K562 (cell line): ENCODE measurements at regions not wholly inside any gene's neighbourhood (a gene's known extent, or its start where the extent isn't known, plus 50 kb on each side); places are given as distances from the start of the nearest gene placed in this dataset.

ENCODE experiments used
- ATAC-seq: fragments of 200-7000 bp; cut with Tn5 transposase; 3 replicates; pipeline ENCODE4 v1.9.1; 2020; ENCODE audit warnings: moderate library complexity
- BruUV-seq: library from RNA; stranded (reverse); fragments of 400-500 nt; replicated peaks from 2 replicates; lab custom pipeline; 2021; lab: Mats Ljungman, UMichigan
- CTCF ChIA-PET: fragments of 300-600 bp; formaldehyde crosslinking; extraction: SDS; loops from one replicate; lab custom pipeline; 2021; ENCODE audit warnings: low intra/inter-chr PET ratio; lab: Yijun Ruan, JAX
- POLR2A ChIA-PET: fragments of 300-600, 350-650 bp; sonication (Branson Sonifier 250); formaldehyde crosslinking; extraction: SDS; loops from one replicate; lab custom pipeline; 2021; ENCODE audit warnings: antibody characterized with exemption, inconsistent platforms; lab: Yijun Ruan, JAX
- DNase-seq, 4 experiments: peaks; one replicate each; pipeline versions ENCODE4 v3.0.0 to v3.0.0-alpha.2; 2011 to 2018; ENCODE audit warnings: low spot score in 3 of 4, mixed read lengths in 3 of 4; ENCODE audit errors: extremely low read depth in 1 of 4
- FAIRE-seq: peaks from 2 replicates; lab custom pipeline; 2011; peaks lifted over from hg19 to GRCh38; lab: Jason Lieb, UNC
- H2AFZ ChIP-seq: 2 replicates; pipeline ENCODE4 v1.6.0; 2011; ENCODE audit warnings: low read depth, low read length, control low read depth, inconsistent platforms
- H3K27ac ChIP-seq: fragments of 200-600 bp; 3 replicates; pipeline ENCODE4 v1.8.0; 2011; ENCODE audit warnings: low read depth, mild to moderate bottlenecking, control low read depth, inconsistent platforms, low read length, moderate library complexity, mixed read lengths; ENCODE audit errors: extremely low read depth
- H3K27me3 ChIP-seq, 2 experiments: fragments of 300-600 bp in 1 of 2; 2 replicates in 1 of 2; 3 replicates in 1 of 2; pipeline versions ENCODE4 v1.6.0 to v1.8.0; 2011; ENCODE audit warnings: inconsistent platforms in 2 of 2, low read length in 2 of 2, mild to moderate bottlenecking in 1 of 2, mixed read lengths in 1 of 2, moderate library complexity in 1 of 2; ENCODE audit not compliant: control insufficient read depth in 2 of 2, insufficient read depth in 2 of 2
- H3K36me3 ChIP-seq: fragments of 300-600 bp; 3 replicates; pipeline ENCODE4 v1.8.0; 2011; ENCODE audit warnings: mild to moderate bottlenecking, low read length, inconsistent platforms; ENCODE audit not compliant: control insufficient read depth, insufficient read depth
- H3K4me1 ChIP-seq, 2 experiments: fragments of 200-600 bp in 1 of 2; replicated peaks in 1 of 2; 2 replicates in 1 of 2; 3 replicates in 1 of 2; pipeline versions ENCODE4 v1.5.1 to v1.8.0; 2011; ENCODE audit warnings: inconsistent platforms in 2 of 2, low read length in 2 of 2, mild to moderate bottlenecking in 1 of 2, mixed read lengths in 1 of 2, moderate library complexity in 1 of 2; ENCODE audit not compliant: control insufficient read depth in 2 of 2, insufficient read depth in 2 of 2
- H3K4me2 ChIP-seq: 2 replicates; pipeline ENCODE4 v1.6.1; 2011; ENCODE audit warnings: low read length, control low read depth, inconsistent platforms, mixed read lengths; ENCODE audit not compliant: insufficient read depth
- H3K4me3 ChIP-seq: fragments of 200-600 bp; sonication (generic), shearing (Covaris generic); 2 replicates; pipeline ENCODE4 v1.5.1; 2016; ENCODE audit warnings: control low read depth, inconsistent platforms
- H3K79me2 ChIP-seq: fragments of 200-600 bp; 3 replicates; pipeline ENCODE4 v1.8.0; 2011; ENCODE audit warnings: low read length, inconsistent platforms; ENCODE audit not compliant: control insufficient read depth, insufficient read depth
- H3K9ac ChIP-seq, 2 experiments: 2 replicates each; pipeline versions ENCODE4 v1.6.0 to v1.6.1; 2011; ENCODE audit warnings: low read depth in 2 of 2, low read length in 2 of 2, control low read depth in 1 of 2, inconsistent platforms in 1 of 2, mild to moderate bottlenecking in 1 of 2, mixed read lengths in 1 of 2; ENCODE audit not compliant: insufficient read depth in 1 of 2
- H3K9me1 ChIP-seq: one replicate; pipeline ENCODE4 v1.6.0; 2011; ENCODE audit warnings: inconsistent platforms, mild to moderate bottlenecking, low read length, moderate library complexity; ENCODE audit not compliant: control insufficient read depth, insufficient read depth
- H3K9me3 ChIP-seq: replicated peaks from 2 replicates; pipeline ENCODE4 v1.5.1; 2011; ENCODE audit warnings: low read depth, low read length, inconsistent platforms; ENCODE audit not compliant: control insufficient read depth, insufficient read depth
- H4K20me1 ChIP-seq: replicated peaks from 2 replicates; pipeline ENCODE4 v1.6.1; 2011; ENCODE audit warnings: low read length, inconsistent platforms, mixed read lengths; ENCODE audit not compliant: control insufficient read depth, insufficient read depth
- BMI1 ChIP-seq: fragments of 150-350 bp; IDR thresholded peaks from 2 replicates; pipeline ENCODE4 v1.6.1; 2014; ENCODE audit warnings: low read length
- ERF ChIP-seq: fragments of 450-650 bp; formaldehyde crosslinking; IDR thresholded peaks from 2 replicates; pipeline ENCODE4 v1.4.0; 2020; ENCODE audit warnings: mild to moderate bottlenecking, mixed read lengths
- TAF1 ChIP-seq: IDR thresholded peaks from 2 replicates; pipeline ENCODE4 v1.6.1; 2011; ENCODE audit warnings: mild to moderate bottlenecking, low read length, moderate library complexity; ENCODE audit not compliant: insufficient read depth, control insufficient read depth, severe bottlenecking; ENCODE audit errors: extremely low read depth
- TAF15 ChIP-seq: fragments of 200-400 bp; formaldehyde crosslinking; IDR thresholded peaks from 2 replicates; pipeline ENCODE4 v1.6.1; 2017; ENCODE audit warnings: mild to moderate bottlenecking, low read depth, low read length, moderate library complexity
- XRCC3 ChIP-seq: fragments of 450-650 bp; IDR thresholded peaks from 2 replicates; pipeline ENCODE4 v1.6.1; 2017; ENCODE audit warnings: mild to moderate bottlenecking, moderate library complexity
- ZKSCAN8 ChIP-seq: fragments of 200-800 bp; sonication (Bioruptor generic); IDR thresholded peaks from 2 replicates; pipeline ENCODE4 v1.6.1; 2016; ENCODE audit warnings: missing genetic modification characterization, missing compliant biosample characterization
- ZNF23 ChIP-seq: fragments of 250-450 bp; sonication (Bioruptor Pico); IDR thresholded peaks from 2 replicates; pipeline ENCODE4 v1.4.0; 2020; ENCODE audit warnings: mild to moderate bottlenecking
- WGBS: fragments of 100-300 bp; shearing (Covaris generic); methylation state at CpG from one replicate; pipeline ENCODE4 v1.1.6; 2016; ENCODE audit warnings: low coverage, mixed read lengths; ENCODE audit not compliant: insufficient coverage; ENCODE audit errors: missing lambda C conversion rate; 5-methylcytosine and 5-hydroxymethylcytosine counted together
- in situ Hi-C: fragments of 300-500 bp; cut with MboI; formaldehyde crosslinking; loops from 4 replicates; pipeline ENCODE4 v1.15.0; 2018; ENCODE audit warnings: inconsistent platforms, mixed read lengths
- intact Hi-C: fragments of 100-400 bp; cut with micrococcal nuclease; formaldehyde crosslinking; loops from 2 replicates; pipeline ENCODE4 v1.14.2; 2022
- TF ChIP-seq, protein P1 (sequence below): sonication (generic); formaldehyde crosslinking; IDR thresholded peaks from 2 replicates; pipeline ENCODE4 v1.8.0; 2022; ENCODE audit warnings: mild to moderate bottlenecking, missing genetic modification reagents
- TF ChIP-seq, protein P2 (sequence below): sonication (generic); formaldehyde crosslinking; IDR thresholded peaks from 2 replicates; pipeline ENCODE4 v1.8.0; 2022; ENCODE audit warnings: missing genetic modification reagents, mild to moderate bottlenecking, borderline replicate concordance
- TF ChIP-seq, protein P3 (sequence below), 2 experiments: IDR thresholded peaks; 2 replicates each; pipeline ENCODE4 v1.6.1; 2012; ENCODE audit warnings: improper control_type of control experiment in 2 of 2, low read depth in 2 of 2, low read length in 2 of 2, borderline replicate concordance in 1 of 2

DNA sequence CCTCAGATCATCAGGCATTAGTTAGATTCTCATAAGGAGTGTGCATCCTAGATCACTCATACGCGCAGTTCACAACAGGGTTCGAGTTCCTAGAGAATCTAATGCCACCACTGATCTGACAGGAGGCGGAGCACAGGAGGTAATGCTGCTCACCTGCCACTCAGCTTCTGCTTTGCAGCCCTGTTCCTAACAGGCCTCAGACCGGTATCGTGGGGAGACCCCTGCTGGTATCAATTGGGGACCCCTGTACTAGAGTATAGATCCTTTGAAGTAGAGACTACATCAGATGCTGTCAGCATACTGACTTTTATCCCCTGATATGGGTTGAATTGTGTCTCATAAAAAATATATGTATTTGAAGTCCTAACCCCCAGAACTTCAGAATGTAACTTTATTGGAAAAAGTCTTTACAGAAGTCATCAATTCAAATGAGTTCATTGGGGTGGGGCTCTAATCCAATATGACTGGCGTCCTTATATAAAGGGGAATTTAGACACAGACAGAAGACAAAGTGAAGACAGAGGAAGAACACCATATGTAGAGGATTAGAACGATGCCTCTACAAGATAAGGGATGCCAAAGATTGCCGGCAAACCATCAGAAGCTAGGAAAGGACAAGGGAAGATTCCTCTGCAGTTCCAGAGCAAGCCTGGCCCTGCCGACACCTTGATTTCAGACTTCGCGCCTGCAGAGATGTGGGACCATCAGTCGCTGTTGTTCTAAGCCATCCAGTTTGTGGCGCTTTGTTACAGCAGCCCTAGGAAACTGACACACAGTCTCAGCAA, 104.4 kb upstream of the BTBD3 start:
- Histone ChIP-seq H3K79me2 (no peaks in the 10 kb centered on the region), H3K4me1 (no peaks in the 10 kb centered on the region), H2AFZ (no peak overlapping the region), H4K20me1 (no peaks in the 10 kb centered on the region), H3K36me3 (no peaks in the 10 kb centered on the region), H3K9me3 (no peaks in the 10 kb centered on the region), H3K9ac (no peak overlapping the region), H3K4me2 (no peak overlapping the region), H3K27ac (no peak overlapping the region), H3K27me3 (no peaks in the 10 kb centered on the region), H3K4me3 (no peak overlapping the region), H3K9me1 (no peaks in the 10 kb centered on the region)
- DNase-seq, result no peak
- no TSS peak for BruUV-seq
- FAIRE-seq, result no peak
- in situ Hi-C loops (no loop called here), intact Hi-C loops (no loop called here)
- ChIA-PET CTCF (no interaction called here), POLR2A (no interaction called here)
- TF ChIP-seq, protein P1, sequence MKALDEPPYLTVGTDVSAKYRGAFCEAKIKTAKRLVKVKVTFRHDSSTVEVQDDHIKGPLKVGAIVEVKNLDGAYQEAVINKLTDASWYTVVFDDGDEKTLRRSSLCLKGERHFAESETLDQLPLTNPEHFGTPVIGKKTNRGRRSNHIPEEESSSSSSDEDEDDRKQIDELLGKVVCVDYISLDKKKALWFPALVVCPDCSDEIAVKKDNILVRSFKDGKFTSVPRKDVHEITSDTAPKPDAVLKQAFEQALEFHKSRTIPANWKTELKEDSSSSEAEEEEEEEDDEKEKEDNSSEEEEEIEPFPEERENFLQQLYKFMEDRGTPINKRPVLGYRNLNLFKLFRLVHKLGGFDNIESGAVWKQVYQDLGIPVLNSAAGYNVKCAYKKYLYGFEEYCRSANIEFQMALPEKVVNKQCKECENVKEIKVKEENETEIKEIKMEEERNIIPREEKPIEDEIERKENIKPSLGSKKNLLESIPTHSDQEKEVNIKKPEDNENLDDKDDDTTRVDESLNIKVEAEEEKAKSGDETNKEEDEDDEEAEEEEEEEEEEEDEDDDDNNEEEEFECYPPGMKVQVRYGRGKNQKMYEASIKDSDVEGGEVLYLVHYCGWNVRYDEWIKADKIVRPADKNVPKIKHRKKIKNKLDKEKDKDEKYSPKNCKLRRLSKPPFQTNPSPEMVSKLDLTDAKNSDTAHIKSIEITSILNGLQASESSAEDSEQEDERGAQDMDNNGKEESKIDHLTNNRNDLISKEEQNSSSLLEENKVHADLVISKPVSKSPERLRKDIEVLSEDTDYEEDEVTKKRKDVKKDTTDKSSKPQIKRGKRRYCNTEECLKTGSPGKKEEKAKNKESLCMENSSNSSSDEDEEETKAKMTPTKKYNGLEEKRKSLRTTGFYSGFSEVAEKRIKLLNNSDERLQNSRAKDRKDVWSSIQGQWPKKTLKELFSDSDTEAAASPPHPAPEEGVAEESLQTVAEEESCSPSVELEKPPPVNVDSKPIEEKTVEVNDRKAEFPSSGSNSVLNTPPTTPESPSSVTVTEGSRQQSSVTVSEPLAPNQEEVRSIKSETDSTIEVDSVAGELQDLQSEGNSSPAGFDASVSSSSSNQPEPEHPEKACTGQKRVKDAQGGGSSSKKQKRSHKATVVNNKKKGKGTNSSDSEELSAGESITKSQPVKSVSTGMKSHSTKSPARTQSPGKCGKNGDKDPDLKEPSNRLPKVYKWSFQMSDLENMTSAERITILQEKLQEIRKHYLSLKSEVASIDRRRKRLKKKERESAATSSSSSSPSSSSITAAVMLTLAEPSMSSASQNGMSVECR (CRISPR knock-in tag), result no peak
- TF ChIP-seq ZKSCAN8, result no peak
- TF ChIP-seq ERF, result no peak
- TF ChIP-seq, protein P2, sequence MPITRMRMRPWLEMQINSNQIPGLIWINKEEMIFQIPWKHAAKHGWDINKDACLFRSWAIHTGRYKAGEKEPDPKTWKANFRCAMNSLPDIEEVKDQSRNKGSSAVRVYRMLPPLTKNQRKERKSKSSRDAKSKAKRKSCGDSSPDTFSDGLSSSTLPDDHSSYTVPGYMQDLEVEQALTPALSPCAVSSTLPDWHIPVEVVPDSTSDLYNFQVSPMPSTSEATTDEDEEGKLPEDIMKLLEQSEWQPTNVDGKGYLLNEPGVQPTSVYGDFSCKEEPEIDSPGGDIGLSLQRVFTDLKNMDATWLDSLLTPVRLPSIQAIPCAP (CRISPR knock-in tag), result no peak
- TF ChIP-seq, protein P3, sequence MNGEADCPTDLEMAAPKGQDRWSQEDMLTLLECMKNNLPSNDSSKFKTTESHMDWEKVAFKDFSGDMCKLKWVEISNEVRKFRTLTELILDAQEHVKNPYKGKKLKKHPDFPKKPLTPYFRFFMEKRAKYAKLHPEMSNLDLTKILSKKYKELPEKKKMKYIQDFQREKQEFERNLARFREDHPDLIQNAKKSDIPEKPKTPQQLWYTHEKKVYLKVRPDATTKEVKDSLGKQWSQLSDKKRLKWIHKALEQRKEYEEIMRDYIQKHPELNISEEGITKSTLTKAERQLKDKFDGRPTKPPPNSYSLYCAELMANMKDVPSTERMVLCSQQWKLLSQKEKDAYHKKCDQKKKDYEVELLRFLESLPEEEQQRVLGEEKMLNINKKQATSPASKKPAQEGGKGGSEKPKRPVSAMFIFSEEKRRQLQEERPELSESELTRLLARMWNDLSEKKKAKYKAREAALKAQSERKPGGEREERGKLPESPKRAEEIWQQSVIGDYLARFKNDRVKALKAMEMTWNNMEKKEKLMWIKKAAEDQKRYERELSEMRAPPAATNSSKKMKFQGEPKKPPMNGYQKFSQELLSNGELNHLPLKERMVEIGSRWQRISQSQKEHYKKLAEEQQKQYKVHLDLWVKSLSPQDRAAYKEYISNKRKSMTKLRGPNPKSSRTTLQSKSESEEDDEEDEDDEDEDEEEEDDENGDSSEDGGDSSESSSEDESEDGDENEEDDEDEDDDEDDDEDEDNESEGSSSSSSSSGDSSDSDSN (IDR thresholded peaks at IDR 0.05; ENCODE audit: borderline replicate concordance in 1 of 2, low read depth in 2 of 2, low read length in 2 of 2), result no peak
- TF ChIP-seq TAF15, result no peak
- no peak for TF ChIP-seq TAF1
- no peak for TF ChIP-seq XRCC3
- TF ChIP-seq BMI1, result no peak
- no peak for TF ChIP-seq ZNF23
- WGBS, result under 1% methylated on average over 13 of the region's 14 CpGs
- ATAC-seq, result no peak
